NCI-H226 (cell line): ENCODE measurements at regions not wholly inside any gene's neighbourhood (a gene's known extent, or its start where the extent isn't known, plus 50 kb on each side); places are given as distances from the start of the nearest gene placed in this dataset.
"Not testable (repeated sequence)": the region's sequence is repeated elsewhere in the genome, so short reads cannot be mapped to it uniquely, and the experiment has no call there.

Source experiments
- DNase-seq: peaks from one replicate; pipeline ENCODE4 v3.0.0-alpha.2; 2015

GRCh38 chr1:182003953-182004586 is 57.4 kb downstream of the ZNF648 start:
- DNase-seq, result no peak

GRCh38 chr1:182003025-182003725 is 58.3 kb downstream of the ZNF648 start:
- no peak for DNase-seq

- no peak for DNase-seq
Observed at GRCh38 chr1:182002570-182002969, 58.9 kb downstream of the ZNF648 start.

GRCh38 chr1:181998858-181999257 is 62.7 kb downstream of the ZNF648 start:
- DNase-seq, result no peak

- no peak for DNase-seq
Observed at GRCh38 chr1:181992072-181992471, 69.4 kb downstream of the ZNF648 start.

- no peak for DNase-seq
Observed at GRCh38 chr1:181990728-181991127, 70.8 kb downstream of the ZNF648 start.

- DNase-seq, result no peak
Observed at GRCh38 chr1:181989261-181989920, 72.1 kb downstream of the ZNF648 start.

GRCh38 chr1:181987996-181988395 is 73.5 kb downstream of the ZNF648 start:
- DNase-seq, result no peak

GRCh38 chr1:181987334-181987895 is 74.1 kb downstream of the ZNF648 start:
- DNase-seq, result no peak

- DNase-seq, result no peak
Observed at GRCh38 chr1:181986907-181987305, 74.6 kb downstream of the ZNF648 start.

GRCh38 chr1:181985936-181986906 is 75.3 kb downstream of the ZNF648 start:
- no peak for DNase-seq

- DNase-seq, result no peak
Observed at GRCh38 chr1:181985281-181985680, 76.2 kb downstream of the ZNF648 start.

- no peak for DNase-seq
Observed at GRCh38 chr1:181984006-181984405, 77.5 kb downstream of the ZNF648 start.

GRCh38 chr1:181981821-181982220 is 79.7 kb downstream of the ZNF648 start:
- DNase-seq, result no peak

- no peak for DNase-seq
Observed at GRCh38 chr1:181972256-181972655, 89.3 kb downstream of the ZNF648 start.

GRCh38 chr1:181971424-181971823 is 90.1 kb downstream of the ZNF648 start:
- no peak for DNase-seq

- DNase-seq, result no peak
Observed at GRCh38 chr1:181969902-181970301, 91.6 kb downstream of the ZNF648 start.

- DNase-seq, result not testable (repeated sequence)
Observed at GRCh38 chr1:181954696-181955095, 106.8 kb downstream of the ZNF648 start.

- not testable (repeated sequence) for DNase-seq
Observed at GRCh38 chr1:181954178-181954577, 107.3 kb downstream of the ZNF648 start.

- no peak for DNase-seq
Observed at GRCh38 chr1:181953596-181953995, 107.9 kb downstream of the ZNF648 start.

GRCh38 chr1:181951213-181951612 is 110.3 kb downstream of the ZNF648 start:
- DNase-seq, result no peak

- no peak for DNase-seq
Observed at GRCh38 chr1:181949500-181949899, 112.0 kb downstream of the ZNF648 start.

GRCh38 chr1:181948372-181948771 is 113.1 kb downstream of the ZNF648 start:
- DNase-seq, result no peak
